Peyer's patch (tissue), 4 donors: ENCODE measurements at regions not wholly inside any gene's neighbourhood (a gene's known extent, or its start where the extent isn't known, plus 50 kb on each side); places are given as distances from the start of the nearest gene placed in this dataset.

Experiments
- POLR2A ChIP-seq, 2 donors: fragments of 450-650 bp; IDR thresholded peaks; one replicate each; pipeline ENCODE4 v1.5.1; 2017; ENCODE audit warnings: antibody characterized with exemption in 2 of 2, mild to moderate bottlenecking in 2 of 2, moderate library complexity in 2 of 2
- TF ChIP-seq, protein P1 (sequence below), 6 experiments: fragments of 450-650 bp in 4 of 6; fragments of 200-600 bp in 2 of 6; sonication (generic) in 1 of 6; IDR thresholded peaks; one replicate each; pipeline ENCODE4 v1.5.1; 2017 to 2019; ENCODE audit warnings: antibody characterized with exemption in 6 of 6, mild to moderate bottlenecking in 3 of 6, moderate library complexity in 1 of 6

DNA sequence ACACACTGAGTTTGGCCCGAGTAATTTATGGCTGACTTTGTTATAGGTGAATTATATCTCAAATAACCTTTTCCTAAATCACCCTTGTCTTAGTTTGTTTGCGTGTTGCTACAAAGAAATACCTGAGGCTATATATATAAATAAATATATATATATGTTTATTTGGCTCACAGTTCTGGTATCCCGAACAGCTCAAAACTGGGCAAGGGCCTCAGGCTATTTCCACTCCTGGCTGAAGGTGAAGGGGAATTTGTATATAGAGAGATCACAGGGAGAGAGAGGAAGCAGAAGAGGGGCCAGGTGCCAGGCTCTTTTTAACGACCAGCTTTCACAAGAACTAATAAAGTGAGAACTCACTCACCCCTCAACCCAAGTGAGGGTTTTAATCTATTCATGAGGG, 159.9 kb upstream of the STARD13 start:
- TF ChIP-seq POLR2A (IDR thresholded peaks at IDR 0.05): no peak
- TF ChIP-seq, protein P1, sequence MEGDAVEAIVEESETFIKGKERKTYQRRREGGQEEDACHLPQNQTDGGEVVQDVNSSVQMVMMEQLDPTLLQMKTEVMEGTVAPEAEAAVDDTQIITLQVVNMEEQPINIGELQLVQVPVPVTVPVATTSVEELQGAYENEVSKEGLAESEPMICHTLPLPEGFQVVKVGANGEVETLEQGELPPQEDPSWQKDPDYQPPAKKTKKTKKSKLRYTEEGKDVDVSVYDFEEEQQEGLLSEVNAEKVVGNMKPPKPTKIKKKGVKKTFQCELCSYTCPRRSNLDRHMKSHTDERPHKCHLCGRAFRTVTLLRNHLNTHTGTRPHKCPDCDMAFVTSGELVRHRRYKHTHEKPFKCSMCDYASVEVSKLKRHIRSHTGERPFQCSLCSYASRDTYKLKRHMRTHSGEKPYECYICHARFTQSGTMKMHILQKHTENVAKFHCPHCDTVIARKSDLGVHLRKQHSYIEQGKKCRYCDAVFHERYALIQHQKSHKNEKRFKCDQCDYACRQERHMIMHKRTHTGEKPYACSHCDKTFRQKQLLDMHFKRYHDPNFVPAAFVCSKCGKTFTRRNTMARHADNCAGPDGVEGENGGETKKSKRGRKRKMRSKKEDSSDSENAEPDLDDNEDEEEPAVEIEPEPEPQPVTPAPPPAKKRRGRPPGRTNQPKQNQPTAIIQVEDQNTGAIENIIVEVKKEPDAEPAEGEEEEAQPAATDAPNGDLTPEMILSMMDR (IDR thresholded peaks at IDR 0.05): no peak
